Thyroid gland (tissue), 4 donors: ENCODE measurements at regions not wholly inside any gene's neighbourhood (a gene's known extent, or its start where the extent isn't known, plus 50 kb on each side); places are given as distances from the start of the nearest gene placed in this dataset.
"Not testable (repeated sequence)": the region's sequence is repeated elsewhere in the genome, so short reads cannot be mapped to it uniquely, and the experiment has no call there.

Experiments
- DNase-seq, 2 donors: peaks; one replicate each; pipeline ENCODE4 v3.0.0-alpha.2; 2019
- H3K27ac ChIP-seq, 3 donors: fragments of 200-600 bp; sonication (generic); 1 replicate in 2 of 3; 2 replicates in 1 of 3; pipeline ENCODE4 v1.5.1; 2016 to 2019; ENCODE audit warnings: mild to moderate bottlenecking in 1 of 3, moderate library complexity in 1 of 3
- H3K27me3 ChIP-seq: fragments of 200-600 bp; sonication (generic); one replicate; pipeline ENCODE4 v1.5.1; 2019
- H3K36me3 ChIP-seq, 2 donors: fragments of 200-600 bp; sonication (generic); one replicate each; pipeline ENCODE4 v1.5.1; 2016 to 2019
- H3K4me1 ChIP-seq, 2 donors: fragments of 200-600 bp; sonication (generic); one replicate each; pipeline ENCODE4 v1.5.1; 2017 to 2019
- H3K4me3 ChIP-seq, 3 donors: fragments of 200-600 bp; sonication (generic); replicated peaks in 1 of 3; 1 replicate in 2 of 3; 2 replicates in 1 of 3; pipeline ENCODE4 v1.5.1; 2016; ENCODE audit warnings: mild to moderate bottlenecking in 1 of 3
- H3K9me3 ChIP-seq: fragments of 200-600 bp; sonication (generic); one replicate; pipeline ENCODE4 v1.5.1; 2017
- CTCF ChIP-seq, 6 experiments: fragments of 200-600 bp in 3 of 6; fragments of 450-650 bp in 3 of 6; sonication (generic) in 3 of 6; IDR thresholded peaks; one replicate each; pipeline ENCODE4 v1.5.1; 2016 to 2019; ENCODE audit warnings: antibody characterized with exemption in 6 of 6, mild to moderate bottlenecking in 2 of 6, inconsistent platforms in 1 of 6, moderate library complexity in 1 of 6
- POLR2A ChIP-seq, 2 donors: fragments of 450-650 bp; IDR thresholded peaks; one replicate each; pipeline ENCODE4 v1.6.1; 2017; ENCODE audit warnings: antibody characterized with exemption in 2 of 2, mild to moderate bottlenecking in 2 of 2, moderate library complexity in 1 of 2
- WGBS, 2 donors: methylation state at CpG; one replicate each; pipeline ENCODE4 v1.1.5; 2017; 5-methylcytosine and 5-hydroxymethylcytosine counted together
- intact Hi-C: fragments of 100-400 bp; cut with DNase I; formaldehyde crosslinking; loops from one replicate; pipeline ENCODE4 v1.15.1; 2023

- Histone ChIP-seq H3K4me1 (no peaks in the 10 kb centered on the region), H3K27ac (no peak overlapping the region), H3K9me3 (no peaks in the 10 kb centered on the region), H3K36me3 (no peaks in the 10 kb centered on the region), H3K27me3 (no peaks in the 10 kb centered on the region), H3K4me3 (no peak overlapping the region)
- no peak for DNase-seq
- intact Hi-C loops = no loop called here
- WGBS, 2 donors = 70 to 97% methylated on average over 2 of the region's 2 CpGs
- no peak for TF ChIP-seq CTCF (IDR thresholded peaks at IDR 0.05)
- TF ChIP-seq POLR2A (IDR thresholded peaks at IDR 0.05) = no peak
These were observed 73.5 kb upstream of the RASGRP1 start for GRCh38 chr15:38638126-38638525.

GRCh38 chr15:38638811-38639210, 74.2 kb upstream of the RASGRP1 start:
- no peak for DNase-seq
- no peaks in the 10 kb centered on the region for H3K4me1 ChIP-seq
- no peaks in the 10 kb centered on the region for H3K27me3 ChIP-seq
- H3K9me3 ChIP-seq = no peaks in the 10 kb centered on the region
- no peak overlapping the region for H3K4me3 ChIP-seq
- 87 to 95% methylated on average over 4 of the region's 4 CpGs for WGBS, 2 donors
- no peaks in the 10 kb centered on the region for H3K36me3 ChIP-seq
- intact Hi-C loops = no loop called here
- TF ChIP-seq CTCF (IDR thresholded peaks at IDR 0.05) (no peak), POLR2A (IDR thresholded peaks at IDR 0.05) (no peak)
- no peak overlapping the region for H3K27ac ChIP-seq

GRCh38 chr15:38642689-38643270, 78.2 kb upstream of the RASGRP1 start:
- WGBS, 2 donors = 52 to 66% methylated on average over 3 of the region's 3 CpGs
- TF ChIP-seq CTCF (IDR thresholded peaks at IDR 0.05) = no peak
- no peak for TF ChIP-seq POLR2A (IDR thresholded peaks at IDR 0.05)

GRCh38 chr15:38644353-38644752, 79.7 kb upstream of the RASGRP1 start:
- H3K4me3 ChIP-seq, DNase-seq, H3K27ac ChIP-seq, H3K27me3 ChIP-seq, H3K9me3 ChIP-seq, H3K36me3 ChIP-seq, H3K4me1 ChIP-seq, intact Hi-C loops: not testable (repeated sequence)
- 90 to 92% methylated on average over 3 of the region's 3 CpGs for WGBS, 2 donors

More at GRCh38 chr15:38642689-38643270, 78.2 kb upstream of the RASGRP1 start:
- H3K9me3 ChIP-seq = no peaks in the 10 kb centered on the region
- no peaks in the 10 kb centered on the region for H3K27me3 ChIP-seq
- DNase-seq = no peak
- intact Hi-C loops = no loop called here
- H3K27ac ChIP-seq = no peak overlapping the region
- H3K36me3 ChIP-seq = no peaks in the 10 kb centered on the region
- no peaks in the 10 kb centered on the region for H3K4me1 ChIP-seq
- no peak overlapping the region for H3K4me3 ChIP-seq

GRCh38 chr15:38646716-38647115, 82.1 kb upstream of the RASGRP1 start:
- no peak overlapping the region for H3K4me3 ChIP-seq
- DNase-seq = no peak
- H3K27ac ChIP-seq = no peak overlapping the region
- TF ChIP-seq POLR2A (IDR thresholded peaks at IDR 0.05) (no peak), CTCF (IDR thresholded peaks at IDR 0.05) (no peak)
- H3K9me3 ChIP-seq = no peaks in the 10 kb centered on the region
- no peaks in the 10 kb centered on the region for H3K27me3 ChIP-seq
- H3K4me1 ChIP-seq = no peaks in the 10 kb centered on the region
- WGBS, 2 donors = 79 to 89% methylated on average over 3 of the region's 3 CpGs
- intact Hi-C loops = no loop called here
- H3K36me3 ChIP-seq = no peaks in the 10 kb centered on the region

GRCh38 chr15:38647683-38648082, 83.1 kb upstream of the RASGRP1 start:
- no peak overlapping the region for H3K27ac ChIP-seq
- no peaks in the 10 kb centered on the region for H3K4me1 ChIP-seq
- H3K9me3 ChIP-seq = no peaks in the 10 kb centered on the region
- H3K36me3 ChIP-seq = no peaks in the 10 kb centered on the region
- TF ChIP-seq CTCF (IDR thresholded peaks at IDR 0.05) (peak in 1 of 6 experiments; percentile 14), POLR2A (IDR thresholded peaks at IDR 0.05) (no peak)
- intact Hi-C loops = no loop called here
- H3K27me3 ChIP-seq = no peaks in the 10 kb centered on the region
- DNase-seq = no peak
- H3K4me3 ChIP-seq = no peak overlapping the region
